ENCODE measurements at regions not wholly inside any gene's neighbourhood (a gene's known extent, or its start where the extent isn't known, plus 50 kb on each side); places are given as distances from the start of the nearest gene placed in this dataset.

DNA sequence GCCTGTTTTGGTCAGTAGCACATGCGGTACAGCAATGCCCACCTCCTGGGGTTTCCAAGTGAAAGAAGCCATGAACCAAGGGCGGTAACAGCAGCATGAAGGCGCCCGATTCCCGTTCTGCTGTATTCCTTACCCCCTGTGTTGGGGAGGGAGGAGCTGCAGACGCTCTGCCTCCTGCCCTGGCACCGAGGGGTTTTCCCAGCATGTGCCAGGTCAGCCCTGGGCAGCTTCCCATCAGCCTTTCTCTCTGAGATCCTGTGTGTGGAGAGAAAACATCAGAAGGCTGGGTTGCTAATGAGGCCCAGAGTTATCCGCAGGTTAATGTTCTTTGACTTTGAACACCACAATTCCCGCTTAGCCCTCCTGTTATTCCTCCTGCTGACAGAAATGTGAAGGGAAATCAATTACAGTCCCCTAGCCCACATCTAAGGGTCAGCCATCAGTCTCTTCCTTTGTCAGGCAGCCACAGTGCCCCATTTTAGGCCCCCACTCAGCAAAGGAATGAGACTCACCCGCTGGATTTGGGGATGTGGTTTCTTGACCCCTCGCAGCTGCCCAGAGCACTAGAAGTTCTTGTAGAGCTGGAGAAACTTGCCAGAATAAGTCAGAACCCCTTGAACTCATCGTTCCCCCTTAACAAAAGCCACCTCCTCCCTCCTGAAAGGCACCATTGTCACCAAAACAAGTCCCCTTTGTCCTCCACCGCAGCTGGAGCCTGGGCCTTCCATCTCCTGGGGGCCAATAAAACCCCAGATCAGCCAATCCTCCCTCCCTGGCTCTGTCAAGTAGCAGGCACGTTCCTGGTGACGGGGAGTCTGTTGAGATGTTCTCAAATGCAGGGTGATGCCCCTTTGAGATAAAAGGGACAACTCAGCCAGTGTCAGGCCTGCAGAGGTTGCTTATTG lies 168.5 kb downstream of the KATNIP start:
- Histone ChIP-seq H3K27ac (peak overlapping the region in 3 of 4 donors; percentile 37 to 62 (median 61)), H3K27me3 (no peaks in the 10 kb centered on the region), H3K36me3 (peaks cover 0 to 31% of the 10 kb centered on the region in 2 donors), H3K4me1 (peaks cover 0 to 27% (median 0%) of the 10 kb centered on the region in 3 donors), H3K4me3 (no peak overlapping the region), H3K9me3 (no peaks in the 10 kb centered on the region)
- TF ChIP-seq POLR2A (IDR thresholded peaks at IDR 0.05) (no peak), POLR2AphosphoS5 (IDR thresholded peaks at IDR 0.05) (no peak), EP300 (IDR thresholded peaks at IDR 0.05) (no peak)
- TF ChIP-seq, protein P1, sequence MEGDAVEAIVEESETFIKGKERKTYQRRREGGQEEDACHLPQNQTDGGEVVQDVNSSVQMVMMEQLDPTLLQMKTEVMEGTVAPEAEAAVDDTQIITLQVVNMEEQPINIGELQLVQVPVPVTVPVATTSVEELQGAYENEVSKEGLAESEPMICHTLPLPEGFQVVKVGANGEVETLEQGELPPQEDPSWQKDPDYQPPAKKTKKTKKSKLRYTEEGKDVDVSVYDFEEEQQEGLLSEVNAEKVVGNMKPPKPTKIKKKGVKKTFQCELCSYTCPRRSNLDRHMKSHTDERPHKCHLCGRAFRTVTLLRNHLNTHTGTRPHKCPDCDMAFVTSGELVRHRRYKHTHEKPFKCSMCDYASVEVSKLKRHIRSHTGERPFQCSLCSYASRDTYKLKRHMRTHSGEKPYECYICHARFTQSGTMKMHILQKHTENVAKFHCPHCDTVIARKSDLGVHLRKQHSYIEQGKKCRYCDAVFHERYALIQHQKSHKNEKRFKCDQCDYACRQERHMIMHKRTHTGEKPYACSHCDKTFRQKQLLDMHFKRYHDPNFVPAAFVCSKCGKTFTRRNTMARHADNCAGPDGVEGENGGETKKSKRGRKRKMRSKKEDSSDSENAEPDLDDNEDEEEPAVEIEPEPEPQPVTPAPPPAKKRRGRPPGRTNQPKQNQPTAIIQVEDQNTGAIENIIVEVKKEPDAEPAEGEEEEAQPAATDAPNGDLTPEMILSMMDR (IDR thresholded peaks at IDR 0.05), result no peak
- no peak for ATAC-seq
- 73 to 83% methylated on average over 1 to 4 of the region's 15 CpGs for WGBS, 2 donors (ENCODE audit: low coverage in 1 of 2)

DNA sequence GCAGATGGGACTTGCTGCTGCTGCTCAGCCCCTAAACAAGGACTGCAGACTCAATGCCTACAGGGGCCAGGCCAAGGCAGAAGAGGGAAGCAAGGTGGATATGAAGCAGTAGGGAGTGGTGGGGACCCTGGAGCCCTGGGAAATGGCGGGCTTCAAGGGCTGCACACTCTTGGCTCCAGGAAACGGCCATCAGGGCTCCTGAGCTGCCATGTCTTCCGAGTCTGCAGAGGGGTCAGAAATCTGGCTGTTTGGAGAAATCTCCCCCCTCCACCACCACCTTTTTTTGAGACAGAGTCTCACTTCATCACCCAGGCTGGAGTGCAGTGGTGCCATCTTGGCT lies 169.1 kb downstream of the KATNIP start:
- Histone ChIP-seq H3K27me3 (no peaks in the 10 kb centered on the region), H3K9me3 (no peaks in the 10 kb centered on the region), H3K27ac (peak overlapping the region in 3 of 4 donors; percentile 30 to 51 (median 50)), H3K36me3 (peaks cover 0 to 31% of the 10 kb centered on the region in 2 donors), H3K4me1 (peaks cover 0 to 34% (median 0%) of the 10 kb centered on the region in 3 donors), H3K4me3 (no peak overlapping the region)
- no peak for TF ChIP-seq POLR2A (IDR thresholded peaks at IDR 0.05)
- TF ChIP-seq, protein P1 (IDR thresholded peaks at IDR 0.05), result no peak
- WGBS, 2 donors (ENCODE audit: low coverage in 1 of 2), result no CpG with 5 or more reads among the region's 3 CpGs
- ATAC-seq, result no peak

DNA sequence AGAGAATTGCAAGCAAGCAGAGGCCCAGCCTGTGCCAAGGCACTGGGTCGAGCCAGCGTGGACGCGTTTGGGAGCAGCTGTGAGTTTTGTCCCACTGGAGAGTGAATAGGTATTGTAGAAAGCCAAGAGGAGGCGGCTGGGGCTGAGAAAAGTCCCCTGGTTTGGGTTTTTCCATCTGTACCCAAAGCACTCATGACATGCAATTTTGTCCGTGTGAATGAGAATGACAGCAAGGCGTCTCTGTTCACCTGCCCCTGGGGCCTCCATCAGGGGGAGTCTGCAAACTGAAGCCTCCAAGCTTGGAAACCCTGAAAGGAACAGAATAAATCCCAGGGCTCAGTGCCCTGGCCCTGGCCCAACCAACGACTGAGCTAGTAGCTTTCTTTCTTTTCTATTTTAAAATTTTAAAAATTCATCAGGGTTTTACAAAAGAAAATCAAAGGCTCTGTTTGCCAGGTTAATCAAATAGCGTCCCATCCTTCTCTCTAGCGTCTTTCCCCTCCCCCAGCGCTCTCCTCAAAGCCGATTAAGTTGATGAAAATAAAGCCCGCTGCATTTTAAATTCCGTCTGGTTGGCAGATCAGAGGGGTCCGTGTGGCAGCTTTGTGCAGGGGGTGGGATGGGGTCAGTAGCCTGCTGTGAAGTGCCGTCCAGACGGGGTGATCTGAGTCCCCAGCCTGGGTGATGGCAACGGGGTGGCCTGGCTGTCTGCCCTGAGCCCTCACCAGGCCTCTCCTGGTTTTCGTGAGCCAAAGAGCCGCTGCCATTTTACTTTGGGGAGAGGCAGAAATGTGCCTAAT lies 171.0 kb downstream of the KATNIP start:
- no peaks in the 10 kb centered on the region for H3K9me3 ChIP-seq
- H3K4me3 ChIP-seq, result peak overlapping the region in 1 of 2 donors; percentile 33
- no peaks in the 10 kb centered on the region for H3K27me3 ChIP-seq
- H3K27ac ChIP-seq, result peak overlapping the region in 3 of 4 donors; percentile 75 to 77 (median 77)
- no peak for ATAC-seq
- H3K36me3 ChIP-seq, result peaks cover 0 to 49% of the 10 kb centered on the region in 2 donors
- WGBS, 2 donors (ENCODE audit: low coverage in 1 of 2), result 41 to 64% methylated on average over 7 to 13 of the region's 20 CpGs
- H3K4me1 ChIP-seq, result peaks cover 0 to 43% (median 0%) of the 10 kb centered on the region in 3 donors
- TF ChIP-seq, protein P1 (IDR thresholded peaks at IDR 0.05), result no peak
- TF ChIP-seq EP300 (IDR thresholded peaks at IDR 0.05) (no peak), POLR2A (IDR thresholded peaks at IDR 0.05) (no peak), POLR2AphosphoS5 (IDR thresholded peaks at IDR 0.05) (no peak)

DNA sequence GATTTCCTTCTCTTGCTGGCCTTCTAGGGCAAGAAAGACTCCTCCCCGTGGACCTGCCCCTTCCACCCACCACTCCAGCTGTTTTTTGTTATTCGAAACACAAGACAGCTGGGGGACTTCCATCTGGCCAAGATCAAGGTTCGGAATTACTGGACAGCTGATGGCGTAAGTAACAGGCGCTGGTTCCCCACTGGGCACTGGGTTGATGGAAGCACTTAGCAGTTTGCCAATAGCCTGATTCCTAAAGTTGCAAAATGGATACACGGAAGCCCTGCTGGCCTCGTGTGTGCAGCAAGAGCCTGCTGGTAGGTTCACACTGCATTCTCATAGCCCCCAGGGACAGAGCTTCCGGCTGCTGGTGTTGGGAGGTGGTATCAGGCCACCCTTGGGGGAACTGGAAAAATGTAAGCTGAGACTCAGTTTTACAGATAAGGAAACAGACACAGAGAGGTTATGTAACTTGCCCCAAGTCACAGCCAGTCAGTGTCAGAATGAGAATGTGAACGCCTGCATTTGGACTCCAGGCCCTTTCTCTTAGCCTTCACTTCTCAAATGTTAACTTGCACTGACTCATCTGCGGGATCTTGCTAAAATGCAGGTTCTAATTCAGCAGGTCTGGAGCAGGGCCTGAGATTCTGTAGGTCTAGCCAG lies 171.7 kb downstream of the KATNIP start:
- H3K27me3 ChIP-seq, result no peaks in the 10 kb centered on the region
- peak overlapping the region in 3 of 4 donors; percentile 75 to 77 (median 77) for H3K27ac ChIP-seq
- 17 to 43% methylated on average over 1 to 5 of the region's 10 CpGs for WGBS, 2 donors (ENCODE audit: low coverage in 1 of 2)
- no peaks in the 10 kb centered on the region for H3K9me3 ChIP-seq
- H3K36me3 ChIP-seq, result peaks cover 0 to 57% of the 10 kb centered on the region in 2 donors
- peaks cover 0 to 43% (median 0%) of the 10 kb centered on the region in 3 donors for H3K4me1 ChIP-seq
- no peak overlapping the region for H3K4me3 ChIP-seq
- no peak for TF ChIP-seq POLR2A (IDR thresholded peaks at IDR 0.05)
- peak; percentile 90 for TF ChIP-seq POLR2AphosphoS5 (IDR thresholded peaks at IDR 0.05)
- TF ChIP-seq EP300 (IDR thresholded peaks at IDR 0.05), result no peak
- peak; percentile 93 for ATAC-seq

DNA sequence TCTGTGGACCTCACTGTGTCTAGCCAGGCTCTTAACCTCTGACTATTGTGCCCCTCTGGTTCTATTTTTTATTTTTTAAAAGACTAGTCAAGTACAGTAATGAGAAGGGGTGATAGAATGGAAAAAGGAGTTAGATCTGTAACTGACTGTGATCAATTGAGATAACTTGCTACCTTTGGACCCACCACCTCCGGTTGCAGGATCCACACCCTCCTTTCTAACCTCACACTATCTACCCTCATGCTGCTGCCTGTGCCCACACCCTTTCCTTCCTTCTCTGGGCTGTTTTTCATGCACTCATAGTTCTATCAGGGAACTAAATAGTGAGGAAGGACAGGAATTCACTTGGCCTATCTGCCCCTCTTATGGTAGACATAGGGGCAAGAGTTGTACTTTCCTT lies 172.3 kb downstream of the KATNIP start:
- peaks cover 0 to 62% of the 10 kb centered on the region in 2 donors for H3K36me3 ChIP-seq
- no peak overlapping the region for H3K4me3 ChIP-seq
- H3K27me3 ChIP-seq, result no peaks in the 10 kb centered on the region
- WGBS, 2 donors (ENCODE audit: low coverage in 1 of 2), result 71 to 100% methylated on average over 1 of the region's 1 CpG
- no peak for TF ChIP-seq EP300 (IDR thresholded peaks at IDR 0.05)
- TF ChIP-seq, protein P1 (IDR thresholded peaks at IDR 0.05), result no peak
- no peak for TF ChIP-seq POLR2AphosphoS5 (IDR thresholded peaks at IDR 0.05)
- no peak for TF ChIP-seq POLR2A (IDR thresholded peaks at IDR 0.05)
- peak overlapping the region in 2 of 4 donors; percentile 75 to 77 for H3K27ac ChIP-seq
- H3K9me3 ChIP-seq, result no peaks in the 10 kb centered on the region
- H3K4me1 ChIP-seq, result peaks cover 0 to 43% (median 0%) of the 10 kb centered on the region in 3 donors
- ATAC-seq, result no peak
